Jurkat, Clone E6-1 (cell line): ENCODE measurements at regions not wholly inside any gene's neighbourhood (a gene's known extent, or its start where the extent isn't known, plus 50 kb on each side); places are given as distances from the start of the nearest gene placed in this dataset.

ENCODE experiments used
- DNase-seq: peaks from one replicate; pipeline ENCODE4 v3.0.0-alpha.2; 2011; ENCODE audit warnings: low read depth, low spot score
- H3K4me3 ChIP-seq: 2 replicates; pipeline ENCODE4 v1.5.1; 2011; ENCODE audit warnings: mild to moderate bottlenecking, low read length, control low read depth, moderate library complexity

DNA sequence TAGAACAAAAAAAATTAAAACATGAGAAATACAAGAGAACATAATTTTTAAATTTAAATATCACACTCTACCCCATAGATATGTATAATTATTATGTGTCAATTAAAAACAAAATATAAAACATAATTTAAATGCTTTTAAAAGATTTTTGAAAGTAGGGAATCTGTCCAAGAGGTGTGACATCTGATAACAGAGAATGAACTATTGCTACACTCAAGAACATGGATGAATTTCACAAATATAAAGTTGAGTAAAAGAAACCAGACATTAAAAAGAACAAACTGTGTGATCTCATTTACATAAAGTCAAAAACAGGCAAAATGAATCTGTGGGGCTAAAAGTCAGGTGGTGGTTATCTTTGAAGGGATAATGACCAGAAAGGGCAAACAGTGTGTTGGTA, 106.5 kb upstream of the COL21A1 start:
- H3K4me3 ChIP-seq, result no peak overlapping the region
- DNase-seq, result no peak

DNA sequence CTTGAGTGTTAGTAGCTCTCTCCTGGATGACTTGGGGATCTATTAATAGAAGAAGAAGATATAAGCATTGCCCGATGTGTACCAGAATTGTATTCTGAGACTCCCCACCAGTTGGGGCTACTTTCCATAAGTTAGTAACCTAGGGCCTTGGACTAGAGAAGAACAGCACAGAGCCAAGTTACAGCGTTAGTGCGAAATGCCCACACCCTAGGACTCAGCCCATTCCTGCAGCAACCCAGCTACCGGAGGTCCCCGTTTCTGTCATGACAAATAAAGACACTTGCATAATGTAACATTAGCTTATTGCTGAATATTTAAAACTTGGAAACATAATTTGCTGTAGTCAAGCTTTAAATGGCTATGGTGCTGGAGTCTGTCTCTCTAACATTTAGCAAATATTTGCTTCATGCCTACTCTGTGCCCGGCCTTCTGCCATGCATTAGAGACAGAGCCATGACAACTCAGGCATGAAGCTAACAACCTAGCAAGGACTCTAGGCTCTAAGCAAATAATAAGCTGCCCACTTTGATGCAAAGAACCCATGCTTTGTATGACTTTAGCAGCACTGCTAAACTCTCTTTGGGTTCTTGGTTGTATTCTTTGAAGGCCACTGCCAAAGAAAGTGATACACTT, 103.4 kb upstream of the COL21A1 start:
- DNase-seq, result no peak
- H3K4me3 ChIP-seq, result no peak overlapping the region

- DNase-seq, result no peak
- no peak overlapping the region for H3K4me3 ChIP-seq
Observed at GRCh38 chr6:56349194-56349593, 101.8 kb upstream of the COL21A1 start.

- H3K4me3 ChIP-seq, result no peak overlapping the region
- no peak for DNase-seq
Observed at GRCh38 chr6:56348578-56348977, 101.2 kb upstream of the COL21A1 start.

DNA sequence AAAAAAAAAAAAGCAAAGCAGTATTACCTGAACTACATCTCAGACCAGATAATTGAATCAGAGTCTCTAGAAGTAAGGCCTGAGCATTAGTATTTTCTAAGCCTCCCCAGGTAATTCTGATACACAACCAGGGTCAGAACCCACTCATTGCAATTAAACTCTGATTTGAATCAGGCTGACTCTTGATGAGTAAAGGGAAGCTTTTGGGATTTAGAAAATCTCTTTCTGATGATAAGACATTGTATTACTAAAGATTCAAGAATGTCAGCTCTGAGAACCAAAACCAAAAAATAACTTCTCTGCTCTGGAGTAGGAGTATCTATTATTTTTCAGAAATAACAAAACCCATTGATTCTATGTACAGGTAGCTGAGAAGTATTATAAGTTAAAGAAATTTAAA, 100.1 kb upstream of the COL21A1 start:
- H3K4me3 ChIP-seq, result no peak overlapping the region
- DNase-seq, result no peak

DNA sequence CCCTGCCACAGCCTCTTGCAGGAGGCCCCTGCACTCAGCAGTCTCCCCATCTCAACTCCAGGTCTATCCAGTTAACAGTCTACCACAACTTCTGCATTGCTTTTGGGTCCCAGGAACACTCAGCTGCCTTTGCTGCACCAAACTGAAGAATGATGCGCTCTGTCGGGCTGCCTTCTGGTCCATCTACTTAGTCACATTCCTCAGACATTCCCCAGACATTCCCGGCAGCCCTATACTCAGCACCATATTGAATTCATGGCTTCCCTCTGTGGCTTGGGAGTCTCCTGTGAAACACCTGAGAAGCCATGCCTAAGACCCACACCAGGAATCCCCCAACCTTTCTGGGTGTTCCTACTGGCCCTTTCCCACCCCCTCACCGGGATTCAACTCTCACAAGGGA, 99.6 kb upstream of the COL21A1 start:
- H3K4me3 ChIP-seq, result no peak overlapping the region
- DNase-seq, result no peak

GRCh38 chr6:56345376-56345995, 98.1 kb upstream of the COL21A1 start:
- H3K4me3 ChIP-seq, result no peak overlapping the region
- no peak for DNase-seq

DNA sequence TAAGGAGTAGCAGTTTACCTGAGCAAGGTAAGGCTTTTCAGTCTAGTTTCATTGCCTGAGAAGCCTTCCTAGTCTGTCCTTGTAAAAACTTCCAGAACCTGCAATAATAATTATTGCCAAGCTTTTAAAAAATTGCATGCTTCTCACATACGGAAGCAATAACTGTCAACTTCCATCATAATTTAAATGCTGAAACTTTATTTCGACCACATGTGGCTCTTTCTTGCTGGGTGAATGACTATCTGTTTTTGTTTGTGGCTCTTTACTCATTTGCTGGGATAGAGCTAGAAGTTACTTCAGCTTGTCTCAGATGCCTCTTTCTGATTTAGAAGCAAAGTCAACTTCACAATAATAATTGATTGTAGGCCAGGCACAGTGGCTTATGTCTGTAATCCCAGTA, 95.9 kb upstream of the COL21A1 start:
- H3K4me3 ChIP-seq, result no peak overlapping the region

DNA sequence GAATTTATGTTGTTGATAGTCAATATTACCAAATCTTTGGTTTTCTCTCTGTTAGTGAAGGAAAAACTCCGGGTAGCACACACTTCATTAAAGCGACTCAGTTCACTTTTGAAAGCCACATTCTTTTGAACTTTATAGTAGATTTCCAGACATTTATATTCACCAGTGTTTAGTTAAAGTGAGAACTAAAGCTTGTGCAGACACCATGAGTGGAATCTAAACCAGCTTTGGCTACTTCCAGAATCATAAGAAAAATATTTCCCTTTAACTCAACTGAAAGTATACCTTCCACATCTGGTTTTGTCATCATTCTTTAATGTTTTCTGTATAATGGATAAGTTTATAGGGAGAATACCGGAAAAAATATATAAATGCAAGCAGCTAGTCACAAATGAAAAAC, 92.1 kb upstream of the COL21A1 start:
- DNase-seq, result no peak
- H3K4me3 ChIP-seq, result no peak overlapping the region

More for the DNA sequence above, 95.9 kb upstream of the COL21A1 start:
- no peak for DNase-seq

GRCh38 chr6:56335726-56336125, 88.3 kb upstream of the COL21A1 start:
- H3K4me3 ChIP-seq, result no peak overlapping the region

GRCh38 chr6:56334937-56335336, 87.6 kb upstream of the COL21A1 start:
- H3K4me3 ChIP-seq, result no peak overlapping the region
- no peak for DNase-seq

More at GRCh38 chr6:56335726-56336125, 88.3 kb upstream of the COL21A1 start:
- no peak for DNase-seq

- no peak overlapping the region for H3K4me3 ChIP-seq
- no peak for DNase-seq
Observed at GRCh38 chr6:56329271-56330050, 82.1 kb upstream of the COL21A1 start.

DNA sequence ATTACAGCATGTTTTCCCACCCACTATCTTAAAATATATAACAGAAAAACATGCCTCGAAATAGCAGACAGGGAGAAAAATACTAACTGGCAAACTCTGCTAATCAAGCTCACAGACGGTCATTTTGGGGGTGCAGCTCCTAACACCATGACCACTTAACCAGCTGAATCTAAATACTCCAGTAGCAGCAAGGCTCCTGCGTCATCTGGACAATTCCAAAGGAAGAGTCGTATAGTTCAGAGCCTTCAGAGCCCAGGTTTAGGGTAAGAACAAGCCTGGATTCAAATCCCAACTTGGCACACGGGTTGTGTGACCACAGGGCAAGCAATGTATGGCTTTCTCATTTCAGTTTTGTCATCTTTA, 81.3 kb upstream of the COL21A1 start:
- no peak overlapping the region for H3K4me3 ChIP-seq
- DNase-seq, result no peak

- no peak overlapping the region for H3K4me3 ChIP-seq
- no peak for DNase-seq
Observed at GRCh38 chr6:56327946-56328727, 80.8 kb upstream of the COL21A1 start.

- DNase-seq, result no peak
- H3K4me3 ChIP-seq, result no peak overlapping the region
Observed at GRCh38 chr6:56324396-56324795, 77.0 kb upstream of the COL21A1 start.

DNA sequence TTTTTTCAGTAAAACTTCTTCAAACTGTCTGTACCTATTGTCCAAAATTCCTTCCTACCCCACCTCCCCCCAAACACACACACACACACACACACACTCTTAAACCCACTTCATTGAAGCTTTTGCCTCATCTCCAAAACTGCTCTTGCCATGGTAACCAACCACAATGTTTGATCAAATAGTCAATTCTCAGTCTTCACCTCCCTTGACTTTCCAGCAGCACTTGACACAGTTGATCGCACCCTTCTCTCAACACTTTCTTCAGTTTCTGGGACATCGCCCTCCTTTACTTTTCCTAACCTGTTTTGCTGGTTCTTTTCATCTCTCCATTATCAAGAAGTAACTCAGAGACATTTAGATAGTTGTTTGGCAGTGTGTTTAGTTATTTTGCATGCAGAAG, 71.5 kb upstream of the COL21A1 start:
- DNase-seq, result no peak

DNA sequence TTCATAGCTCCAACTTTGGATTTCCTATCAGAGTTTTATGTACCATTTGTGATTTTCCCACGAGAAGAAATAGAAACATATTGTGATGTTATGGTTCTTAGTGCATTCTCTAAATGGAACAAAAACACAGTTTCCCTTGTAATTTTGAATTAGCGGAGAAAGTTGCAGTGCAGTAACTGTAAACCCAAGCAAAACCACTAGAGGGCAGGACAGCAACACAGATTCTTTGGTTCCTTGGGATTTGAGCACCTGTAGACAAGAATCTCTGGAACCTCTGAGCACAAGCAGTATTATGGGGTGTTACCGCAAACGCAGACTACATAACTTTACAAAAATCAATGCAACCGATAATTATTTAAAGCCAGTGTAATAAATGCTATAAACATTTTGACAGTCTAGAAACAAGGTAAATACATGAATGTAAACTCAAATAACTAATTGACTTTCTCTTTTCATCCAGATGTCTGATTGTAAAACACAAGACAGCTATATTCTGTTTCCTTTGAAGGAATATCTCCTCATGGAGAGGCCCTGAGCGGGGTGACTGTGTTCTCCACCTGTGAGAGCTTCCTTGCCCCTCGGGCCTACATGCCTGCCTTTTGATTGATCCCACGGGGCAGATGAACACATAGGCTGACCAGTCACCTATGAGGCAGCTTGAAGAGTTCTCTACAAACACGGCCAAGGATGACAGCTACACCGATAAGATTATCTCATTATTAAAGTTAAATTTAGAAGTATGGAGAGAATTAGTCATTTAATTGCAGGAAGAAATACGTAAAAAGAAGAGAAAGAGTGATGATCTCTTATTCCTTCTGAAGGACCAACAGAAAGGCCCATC, 67.5 kb upstream of the COL21A1 start:
- peak; percentile 17 for DNase-seq
- H3K4me3 ChIP-seq, result no peak overlapping the region

More for the DNA sequence above, 71.5 kb upstream of the COL21A1 start:
- H3K4me3 ChIP-seq, result no peak overlapping the region

DNA sequence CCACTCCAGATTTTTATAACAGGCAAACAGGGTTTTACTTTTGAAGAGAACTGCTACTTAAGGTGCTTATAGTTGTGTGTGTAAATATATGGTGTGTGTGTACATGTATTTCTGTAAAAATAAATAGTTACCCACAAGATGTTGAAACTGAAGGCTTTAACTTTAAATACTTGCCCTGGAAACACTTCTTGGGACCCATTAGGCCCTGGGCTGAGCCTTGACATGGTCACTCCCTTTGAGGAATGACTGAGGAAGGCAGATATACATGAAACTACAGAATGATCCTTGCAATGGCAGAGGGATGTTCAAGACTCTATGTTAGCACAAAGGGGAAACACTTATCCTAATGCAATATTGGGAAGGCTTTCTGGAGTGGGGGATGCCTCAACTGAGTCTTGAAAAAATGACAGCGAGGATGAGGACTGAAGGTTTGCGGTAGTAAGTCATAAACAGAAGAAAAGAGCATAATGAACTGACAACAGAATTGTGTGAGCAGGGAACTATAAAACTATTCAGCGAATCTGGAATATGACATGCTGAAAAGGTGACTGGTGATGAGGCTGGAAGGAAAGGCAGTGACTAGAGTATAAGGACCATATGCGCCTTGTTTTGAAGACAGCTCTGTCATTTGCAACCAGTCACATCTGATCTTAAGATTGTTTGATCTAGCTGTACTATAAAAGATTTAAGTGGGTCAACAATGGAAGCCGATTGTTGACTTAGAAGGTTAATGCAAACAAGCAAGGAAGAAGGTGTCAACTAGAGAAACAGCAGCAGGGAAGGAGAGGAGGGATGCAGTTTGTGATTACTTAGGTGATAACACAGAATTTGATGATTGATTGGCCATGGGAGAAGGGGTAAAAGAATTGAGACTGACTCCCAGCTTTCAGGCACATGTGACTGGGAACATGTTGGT, 64.4 kb upstream of the COL21A1 start:
- no peak overlapping the region for H3K4me3 ChIP-seq
- DNase-seq, result no peak
